ENCODE measurements at regions not wholly inside any gene's neighbourhood (a gene's known extent, or its start where the extent isn't known, plus 50 kb on each side); places are given as distances from the start of the nearest gene placed in this dataset.
A peak's percentile ranks its signal among the peaks of the same experiment; 100 is the strongest.

DNA sequence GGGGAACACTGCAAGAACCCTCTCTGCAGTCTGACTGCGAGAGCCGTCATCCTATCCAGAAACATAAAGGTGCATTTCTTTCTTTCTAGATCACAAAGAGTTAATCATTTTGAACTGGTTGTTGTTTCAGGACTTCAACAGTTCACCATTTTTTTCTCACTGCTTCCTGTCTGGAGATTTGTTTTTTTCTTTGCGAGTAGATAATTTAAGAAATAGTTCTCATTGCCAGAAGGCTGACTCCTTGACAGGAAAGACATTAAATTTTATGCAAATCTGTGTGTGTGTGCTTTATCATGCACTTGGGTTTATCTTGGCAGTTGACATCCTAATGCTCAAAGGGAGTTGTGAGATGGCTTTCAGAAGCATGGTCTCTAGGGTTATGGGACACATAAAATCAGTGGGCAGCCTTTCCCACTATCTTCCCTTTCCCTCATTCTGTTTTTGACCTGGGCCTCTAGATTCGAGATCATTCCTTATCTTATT lies 123.5 kb upstream of the TBL1XR1 start:
- Histone ChIP-seq H3K9me2 (replicated peaks; ENCODE audit: control insufficient read depth, low read length) (no peaks in the 10 kb centered on the region), H3K27me3 (ENCODE audit: control insufficient read depth, low read length) (no peaks in the 10 kb centered on the region), H3K27ac (ENCODE audit: low read depth, low read length) (peak overlapping the region; percentile 92), H3K4me1 (ENCODE audit: control insufficient read depth, low read length) (peaks cover 92% of the 10 kb centered on the region), H3K36me3 (ENCODE audit: control insufficient read depth, low read length) (no peaks in the 10 kb centered on the region), H3K79me2 (ENCODE audit: control insufficient read depth, low read length) (no peaks in the 10 kb centered on the region), H4K20me1 (ENCODE audit: control insufficient read depth, insufficient read depth, low read depth, low read length) (no peaks in the 10 kb centered on the region), H3K4me2 (ENCODE audit: low read length) (peak overlapping the region; percentile 80), H3K9me3 (ENCODE audit: control insufficient read depth, insufficient read depth, low read length) (no peaks in the 10 kb centered on the region), H3K4me3 (ENCODE audit: low read length) (peak overlapping the region; percentile 61), H3F3A (ENCODE audit: control insufficient read depth, insufficient read depth) (peaks cover 25% of the 10 kb centered on the region)
- TF ChIP-seq CTCF (IDR thresholded peaks at IDR 0.05; ENCODE audit: low read depth, low read length, poor library complexity, severe bottlenecking) (no peak), EZH2phosphoT487 (IDR thresholded peaks at IDR 0.05; ENCODE audit: borderline replicate concordance, low read length) (no peak)

GRCh38 chr3:177321819-177322218 lies 124.5 kb upstream of the TBL1XR1 start:
- H4K20me1 ChIP-seq (ENCODE audit: control insufficient read depth, insufficient read depth, low read depth, low read length): no peaks in the 10 kb centered on the region
- peak overlapping the region; percentile 92 for H3K27ac ChIP-seq (ENCODE audit: low read depth, low read length)
- TF ChIP-seq CTCF (IDR thresholded peaks at IDR 0.05; ENCODE audit: low read depth, low read length, poor library complexity, severe bottlenecking) (no peak), EZH2phosphoT487 (IDR thresholded peaks at IDR 0.05; ENCODE audit: borderline replicate concordance, low read length) (no peak)
- no peaks in the 10 kb centered on the region for H3K27me3 ChIP-seq (ENCODE audit: control insufficient read depth, low read length)
- peaks cover 19% of the 10 kb centered on the region for H3F3A ChIP-seq (ENCODE audit: control insufficient read depth, insufficient read depth)
- H3K4me3 ChIP-seq (ENCODE audit: low read length): peak overlapping the region; percentile 61
- H3K9me3 ChIP-seq (ENCODE audit: control insufficient read depth, insufficient read depth, low read length): no peaks in the 10 kb centered on the region
- H3K36me3 ChIP-seq (ENCODE audit: control insufficient read depth, low read length): no peaks in the 10 kb centered on the region
- H3K9me2 ChIP-seq (replicated peaks; ENCODE audit: control insufficient read depth, low read length): no peaks in the 10 kb centered on the region
- H3K79me2 ChIP-seq (ENCODE audit: control insufficient read depth, low read length): no peaks in the 10 kb centered on the region
- H3K4me1 ChIP-seq (ENCODE audit: control insufficient read depth, low read length): peaks cover 84% of the 10 kb centered on the region
- peak overlapping the region; percentile 80 for H3K4me2 ChIP-seq (ENCODE audit: low read length)

GRCh38 chr3:177322881-177323280 lies 125.6 kb upstream of the TBL1XR1 start:
- no peak overlapping the region for H3K4me3 ChIP-seq (ENCODE audit: low read length)
- TF ChIP-seq EZH2phosphoT487 (IDR thresholded peaks at IDR 0.05; ENCODE audit: borderline replicate concordance, low read length): no peak
- H4K20me1 ChIP-seq (ENCODE audit: control insufficient read depth, insufficient read depth, low read depth, low read length): no peaks in the 10 kb centered on the region
- H3K79me2 ChIP-seq (ENCODE audit: control insufficient read depth, low read length): no peaks in the 10 kb centered on the region
- no peaks in the 10 kb centered on the region for H3K36me3 ChIP-seq (ENCODE audit: control insufficient read depth, low read length)
- H3K4me2 ChIP-seq (ENCODE audit: low read length): no peak overlapping the region
- peaks cover 19% of the 10 kb centered on the region for H3F3A ChIP-seq (ENCODE audit: control insufficient read depth, insufficient read depth)
- H3K9me3 ChIP-seq (ENCODE audit: control insufficient read depth, insufficient read depth, low read length): no peaks in the 10 kb centered on the region
- no peaks in the 10 kb centered on the region for H3K9me2 ChIP-seq (replicated peaks; ENCODE audit: control insufficient read depth, low read length)
- H3K27me3 ChIP-seq (ENCODE audit: control insufficient read depth, low read length): no peaks in the 10 kb centered on the region
- peaks cover 75% of the 10 kb centered on the region for H3K4me1 ChIP-seq (ENCODE audit: control insufficient read depth, low read length)
- no peak overlapping the region for H3K27ac ChIP-seq (ENCODE audit: low read depth, low read length)

DNA sequence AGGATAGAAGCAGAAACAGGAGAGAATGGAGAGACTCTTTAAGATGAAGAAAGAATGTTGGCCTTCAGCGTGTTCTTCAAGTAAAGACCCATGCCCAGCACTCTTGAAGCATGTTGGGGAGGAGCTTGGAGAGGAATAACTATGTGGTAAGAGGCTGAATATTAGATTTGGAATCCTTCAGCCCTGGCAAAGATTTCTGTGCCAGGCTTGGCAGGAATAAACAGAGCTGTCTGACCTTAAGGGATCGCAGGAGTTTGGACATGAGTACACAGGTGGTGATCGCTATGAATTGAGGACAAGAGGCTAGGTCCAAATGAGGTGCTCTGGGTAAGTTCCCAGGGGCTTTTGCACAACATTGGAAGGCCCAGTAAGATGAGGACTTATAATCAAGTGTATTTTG lies 132.6 kb upstream of the TBL1XR1 start:
- Histone ChIP-seq H3K79me2 (ENCODE audit: control insufficient read depth, low read length) (no peaks in the 10 kb centered on the region), H3K9me2 (replicated peaks; ENCODE audit: control insufficient read depth, low read length) (no peaks in the 10 kb centered on the region), H3F3A (ENCODE audit: control insufficient read depth, insufficient read depth) (no peaks in the 10 kb centered on the region), H4K20me1 (ENCODE audit: control insufficient read depth, insufficient read depth, low read depth, low read length) (no peaks in the 10 kb centered on the region), H3K4me1 (ENCODE audit: control insufficient read depth, low read length) (peaks cover 21% of the 10 kb centered on the region), H3K36me3 (ENCODE audit: control insufficient read depth, low read length) (no peaks in the 10 kb centered on the region), H3K9me3 (ENCODE audit: control insufficient read depth, insufficient read depth, low read length) (no peaks in the 10 kb centered on the region), H3K27ac (ENCODE audit: low read depth, low read length) (no peak overlapping the region), H3K4me3 (ENCODE audit: low read length) (no peak overlapping the region), H3K4me2 (ENCODE audit: low read length) (no peak overlapping the region), H3K27me3 (ENCODE audit: control insufficient read depth, low read length) (no peaks in the 10 kb centered on the region)
- TF ChIP-seq CTCF (IDR thresholded peaks at IDR 0.05; ENCODE audit: low read depth, low read length, poor library complexity, severe bottlenecking): no peak
- TF ChIP-seq EZH2phosphoT487 (IDR thresholded peaks at IDR 0.05; ENCODE audit: borderline replicate concordance, low read length): no peak
